OCI-LY7 (cell line): ENCODE measurements at regions not wholly inside any gene's neighbourhood (a gene's known extent, or its start where the extent isn't known, plus 50 kb on each side); places are given as distances from the start of the nearest gene placed in this dataset.

Experiments
- BruUV-seq: library from RNA; stranded (reverse); fragments of 400-500 nt; replicated peaks from 2 replicates; lab custom pipeline; 2021; lab: Mats Ljungman, UMichigan
- CTCF ChIA-PET: fragments of 300-600 bp; sonication (Branson Sonifier 250); formaldehyde crosslinking; loops from one replicate; lab custom pipeline; 2022; ENCODE audit warnings: antibody characterized with exemption; ENCODE audit not compliant: unreplicated experiment; lab: Charles Lee
- POLR2A ChIA-PET: fragments of 300-600 bp; sonication (Branson Sonifier 250); formaldehyde crosslinking; loops from one replicate; lab custom pipeline; 2022; ENCODE audit warnings: antibody characterized with exemption; lab: Charles Lee
- DNase-seq: peaks from one replicate; pipeline ENCODE4 v3.0.0-alpha.2; 2015; ENCODE audit warnings: low spot score
- H2AFZ ChIP-seq: fragments of 200-600 bp; sonication (generic), shearing (Covaris generic); 2 replicates; pipeline ENCODE4 v1.6.1; 2014; ENCODE audit warnings: mild to moderate bottlenecking, antibody characterized with exemption, low read length, moderate library complexity
- H3K27ac ChIP-seq: fragments of 200-600 bp; sonication (generic); 2 replicates; pipeline ENCODE4 v1.5.1; 2014; ENCODE audit warnings: mixed run types, low read depth, mild to moderate bottlenecking, moderate library complexity, low read length, inconsistent platforms; ENCODE audit not compliant: poor library complexity, severe bottlenecking
- H3K36me3 ChIP-seq: fragments of 200-600 bp; sonication (generic); 2 replicates; pipeline ENCODE4 v1.6.1; 2014; ENCODE audit warnings: mild to moderate bottlenecking, antibody characterized with exemption, low read length, moderate library complexity, mixed read lengths; ENCODE audit not compliant: insufficient read depth
- H3K4me1 ChIP-seq: fragments of 200-600 bp; sonication (generic); 2 replicates; pipeline ENCODE4 v1.5.1; 2014; ENCODE audit warnings: mild to moderate bottlenecking, low read length; ENCODE audit not compliant: insufficient read depth, poor library complexity, severe bottlenecking
- H3K4me2 ChIP-seq: fragments of 200-600 bp; sonication (generic); 2 replicates; pipeline ENCODE4 v1.6.1; 2014; ENCODE audit warnings: mild to moderate bottlenecking, low read length
- H3K4me3 ChIP-seq: fragments of 200-600 bp; sonication (generic); 2 replicates; pipeline ENCODE4 v1.5.1; 2014; ENCODE audit warnings: mild to moderate bottlenecking, low read depth, low read length; ENCODE audit not compliant: poor library complexity, severe bottlenecking
- H3K79me2 ChIP-seq: fragments of 200-600 bp; sonication (generic); 2 replicates; pipeline ENCODE4 v1.6.1; 2016; ENCODE audit warnings: low read depth, mild to moderate bottlenecking, low read length, moderate library complexity, mixed read lengths; ENCODE audit not compliant: insufficient read depth
- H3K9me2 ChIP-seq: fragments of 200-600 bp; sonication (generic); 2 replicates; pipeline ENCODE4 v1.6.1; 2016; ENCODE audit warnings: mild to moderate bottlenecking, low read length, mixed read lengths; ENCODE audit not compliant: insufficient read depth
- H3K9me3 ChIP-seq: fragments of 200-600 bp; sonication (generic); 2 replicates; pipeline ENCODE4 v1.6.1; 2014; ENCODE audit warnings: mild to moderate bottlenecking, mixed run types, low read length, mixed read lengths
- H4K20me1 ChIP-seq: fragments of 200-600 bp; sonication (generic); 2 replicates; pipeline ENCODE4 v1.6.1; 2014; ENCODE audit warnings: mild to moderate bottlenecking, antibody characterized with exemption, low read length, moderate library complexity, mixed read lengths; ENCODE audit not compliant: insufficient read depth
- CTCF ChIP-seq: fragments of 200-600 bp; sonication (generic); conservative IDR thresholded peaks from 2 replicates; pipeline ENCODE4 v1.5.1; 2014; ENCODE audit warnings: mild to moderate bottlenecking, antibody characterized with exemption, low read length, moderate library complexity, mixed read lengths
- EZH2phosphoT487 ChIP-seq: fragments of 200-600 bp; sonication (generic); IDR thresholded peaks from 2 replicates; pipeline ENCODE4 v1.6.1; 2018; ENCODE audit warnings: low read depth, borderline replicate concordance, mild to moderate bottlenecking, mixed run types, antibody characterized with exemption, low read length, moderate library complexity, mixed read lengths
- intact Hi-C: fragments of 100-400 bp; cut with micrococcal nuclease; formaldehyde crosslinking; loops from one replicate; pipeline ENCODE4 v1.10.0; 2022; ENCODE audit not compliant: unreplicated experiment

DNA sequence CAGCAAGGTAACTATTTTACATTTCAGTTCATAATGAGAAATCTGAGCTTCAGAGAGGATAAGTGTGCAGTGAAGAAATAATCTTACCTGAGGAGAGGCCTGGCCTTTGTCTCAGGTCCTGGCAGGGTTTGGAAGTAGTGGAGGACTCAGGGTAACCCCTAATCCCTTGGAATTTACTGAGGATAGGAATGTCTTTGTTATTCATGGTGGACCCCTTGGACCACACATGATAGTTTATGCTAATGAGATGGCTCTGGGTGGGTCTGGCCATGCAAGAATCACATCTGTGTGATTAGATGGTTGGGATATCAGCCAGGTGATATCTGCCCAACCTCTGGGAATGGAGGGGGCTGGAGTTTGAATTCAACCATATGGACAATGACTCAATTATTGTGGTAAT is 65.0 kb upstream of the DAZL start:
- Histone ChIP-seq H3K79me2 (no peaks in the 10 kb centered on the region), H3K4me1 (no peaks in the 10 kb centered on the region), H4K20me1 (no peaks in the 10 kb centered on the region), H3K4me2 (no peak overlapping the region), H2AFZ (no peak overlapping the region), H3K27ac (no peak overlapping the region), H3K36me3 (no peaks in the 10 kb centered on the region), H3K9me2 (no peaks in the 10 kb centered on the region), H3K4me3 (no peak overlapping the region), H3K9me3 (peaks cover 4% of the 10 kb centered on the region)
- ChIA-PET POLR2A (no interaction called here), CTCF (no interaction called here)
- TF ChIP-seq EZH2phosphoT487: no peak
- no peak for TF ChIP-seq CTCF
- intact Hi-C loops: no loop called here
- no TSS peak for BruUV-seq
- no peak for DNase-seq

DNA sequence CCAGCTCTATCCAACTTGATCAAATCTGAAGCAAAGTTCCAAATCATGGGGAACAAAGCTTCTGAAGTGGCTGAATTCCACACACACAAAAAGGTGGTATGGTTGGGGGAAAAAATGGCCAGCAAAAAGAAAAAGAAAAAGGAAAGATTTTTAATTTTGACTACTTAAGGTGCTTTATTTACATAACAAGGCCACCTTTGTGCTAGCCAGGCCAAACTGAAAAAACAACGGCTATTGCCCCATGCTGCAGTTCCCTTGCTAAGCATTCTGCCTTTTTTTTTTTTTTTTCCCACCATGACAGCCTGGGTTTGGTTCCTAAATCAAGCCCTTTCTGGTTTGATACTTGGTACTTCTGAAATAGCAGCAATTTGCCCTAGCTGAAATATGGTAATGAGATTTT is 66.5 kb upstream of the DAZL start:
- Histone ChIP-seq H3K4me2 (no peak overlapping the region), H3K36me3 (no peaks in the 10 kb centered on the region), H3K4me1 (no peaks in the 10 kb centered on the region), H2AFZ (no peak overlapping the region), H3K4me3 (no peak overlapping the region), H3K9me2 (no peaks in the 10 kb centered on the region), H3K79me2 (no peaks in the 10 kb centered on the region), H3K9me3 (peaks cover 15% of the 10 kb centered on the region), H3K27ac (no peak overlapping the region), H4K20me1 (no peaks in the 10 kb centered on the region)
- TF ChIP-seq CTCF (no peak), EZH2phosphoT487 (no peak)
- DNase-seq: no peak
- ChIA-PET POLR2A (interaction anchor here (0.6 to 0.7 kb wide), 3 partner anchors 14 to 524 kb away, joined by 3 to 4 read pairs (median 4); no protein-coding TSS in a partner anchor), CTCF (no interaction called here)
- no TSS peak for BruUV-seq
- intact Hi-C loops: no loop called here

DNA sequence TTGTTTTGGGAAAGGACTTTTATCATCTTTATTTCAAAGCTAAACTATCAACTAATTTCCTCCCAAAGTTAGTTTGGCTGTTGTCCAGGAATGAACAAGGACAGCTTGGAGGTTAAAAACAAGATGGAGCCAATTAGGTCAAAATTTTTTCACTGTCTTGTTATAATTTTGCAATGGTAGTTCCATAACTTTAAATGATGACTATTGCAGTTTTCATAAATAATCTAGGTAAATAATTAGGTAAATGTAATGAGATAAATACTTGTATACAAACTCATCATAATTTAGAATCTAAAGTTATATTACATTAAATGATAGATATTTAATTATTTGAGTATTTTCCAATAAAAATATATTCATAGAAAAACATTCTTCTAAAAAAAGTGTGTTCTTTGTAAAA is 68.3 kb upstream of the DAZL start:
- Histone ChIP-seq H2AFZ (no peak overlapping the region), H3K27ac (no peak overlapping the region), H3K4me1 (no peaks in the 10 kb centered on the region), H3K9me2 (no peaks in the 10 kb centered on the region), H3K79me2 (no peaks in the 10 kb centered on the region), H3K4me3 (no peak overlapping the region), H3K36me3 (no peaks in the 10 kb centered on the region), H4K20me1 (no peaks in the 10 kb centered on the region), H3K9me3 (peaks cover 15% of the 10 kb centered on the region), H3K4me2 (no peak overlapping the region)
- intact Hi-C loops: no loop called here
- POLR2A ChIA-PET: interaction anchor here (0.8 to 1.3 kb wide), 4 partner anchors 9 to 25 kb away, joined by 3 to 5 read pairs (median 4); no protein-coding TSS in a partner anchor
- BruUV-seq: no TSS peak
- CTCF ChIA-PET: no interaction called here
- no peak for DNase-seq
- TF ChIP-seq EZH2phosphoT487 (no peak), CTCF (no peak)
